RWPE2 (cell line): ENCODE measurements at regions not wholly inside any gene's neighbourhood (a gene's known extent, or its start where the extent isn't known, plus 50 kb on each side); places are given as distances from the start of the nearest gene placed in this dataset.

Experiments
- ATAC-seq: fragments of 200-7000 bp; cut with Tn5 transposase; 3 replicates; pipeline ENCODE4 v1.9.1; 2021; ENCODE audit warnings: low read depth
- DNase-seq: peaks from one replicate; pipeline ENCODE4 v3.0.0-alpha.2; 2020; ENCODE audit warnings: low spot score
- H3K27ac ChIP-seq: fragments of 450-650 bp; 2 replicates; pipeline ENCODE4 v1.5.1; 2017; ENCODE audit warnings: mild to moderate bottlenecking; ENCODE audit not compliant: poor library complexity, severe bottlenecking
- H3K27me3 ChIP-seq: fragments of 250-450 bp; sonication (Bioruptor Pico); 2 replicates; pipeline ENCODE4 v1.5.1; 2021; ENCODE audit warnings: mild to moderate bottlenecking, moderate library complexity; ENCODE audit not compliant: insufficient read depth, poor library complexity, severe bottlenecking
- H3K36me3 ChIP-seq: fragments of 250-450 bp; sonication (Bioruptor Pico); 2 replicates; pipeline ENCODE4 v1.5.1; 2020; ENCODE audit warnings: low read depth, mild to moderate bottlenecking, moderate library complexity
- H3K4me1 ChIP-seq: fragments of 250-450 bp; sonication (Bioruptor Pico); 2 replicates; pipeline ENCODE4 v1.5.1; 2021; ENCODE audit warnings: mild to moderate bottlenecking, moderate library complexity; ENCODE audit not compliant: insufficient read depth, poor library complexity, severe bottlenecking
- H3K4me3 ChIP-seq: fragments of 250-450 bp; sonication (Bioruptor Pico); 2 replicates; pipeline ENCODE4 v1.5.1; 2021; ENCODE audit warnings: mild to moderate bottlenecking, moderate library complexity; ENCODE audit not compliant: severe bottlenecking
- H3K9me3 ChIP-seq: fragments of 250-450 bp; sonication (Bioruptor Pico); 2 replicates; pipeline ENCODE4 v1.5.1; 2021; ENCODE audit warnings: mild to moderate bottlenecking, moderate library complexity; ENCODE audit not compliant: severe bottlenecking
- TF ChIP-seq, protein P1 (sequence below): fragments of 450-650 bp; IDR thresholded peaks from one replicate; pipeline ENCODE4 v1.5.1; 2017; ENCODE audit warnings: mild to moderate bottlenecking, moderate library complexity; ENCODE audit not compliant: poor library complexity, severe bottlenecking

DNA sequence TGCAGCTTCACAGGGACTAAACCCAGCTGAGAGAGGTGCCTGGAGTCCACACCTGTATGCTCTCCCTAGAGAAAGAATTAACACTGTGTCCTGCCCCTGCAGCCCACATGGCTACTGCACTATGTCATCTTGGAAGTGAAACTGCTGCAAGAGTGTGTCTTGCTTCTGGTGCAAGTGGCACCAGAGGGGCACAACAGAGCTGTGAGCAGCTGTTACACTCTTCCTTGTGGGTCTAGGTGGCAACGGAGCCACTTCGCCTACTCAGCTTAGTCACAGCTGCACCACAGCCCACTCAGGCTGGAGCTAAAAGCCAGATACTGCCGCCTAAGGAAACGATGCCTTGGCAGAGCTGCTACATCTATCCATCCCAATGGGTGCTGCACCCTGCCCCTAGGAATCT is 391.4 kb downstream of the COL12A1 start:
- Histone ChIP-seq H3K27ac (no peak overlapping the region), H3K36me3 (no peaks in the 10 kb centered on the region), H3K4me1 (no peaks in the 10 kb centered on the region), H3K9me3 (no peaks in the 10 kb centered on the region), H3K4me3 (no peak overlapping the region), H3K27me3 (no peaks in the 10 kb centered on the region)
- DNase-seq (no peak), ATAC-seq (no peak)
- TF ChIP-seq, protein P1, sequence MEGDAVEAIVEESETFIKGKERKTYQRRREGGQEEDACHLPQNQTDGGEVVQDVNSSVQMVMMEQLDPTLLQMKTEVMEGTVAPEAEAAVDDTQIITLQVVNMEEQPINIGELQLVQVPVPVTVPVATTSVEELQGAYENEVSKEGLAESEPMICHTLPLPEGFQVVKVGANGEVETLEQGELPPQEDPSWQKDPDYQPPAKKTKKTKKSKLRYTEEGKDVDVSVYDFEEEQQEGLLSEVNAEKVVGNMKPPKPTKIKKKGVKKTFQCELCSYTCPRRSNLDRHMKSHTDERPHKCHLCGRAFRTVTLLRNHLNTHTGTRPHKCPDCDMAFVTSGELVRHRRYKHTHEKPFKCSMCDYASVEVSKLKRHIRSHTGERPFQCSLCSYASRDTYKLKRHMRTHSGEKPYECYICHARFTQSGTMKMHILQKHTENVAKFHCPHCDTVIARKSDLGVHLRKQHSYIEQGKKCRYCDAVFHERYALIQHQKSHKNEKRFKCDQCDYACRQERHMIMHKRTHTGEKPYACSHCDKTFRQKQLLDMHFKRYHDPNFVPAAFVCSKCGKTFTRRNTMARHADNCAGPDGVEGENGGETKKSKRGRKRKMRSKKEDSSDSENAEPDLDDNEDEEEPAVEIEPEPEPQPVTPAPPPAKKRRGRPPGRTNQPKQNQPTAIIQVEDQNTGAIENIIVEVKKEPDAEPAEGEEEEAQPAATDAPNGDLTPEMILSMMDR: no peak

GRCh38 chr6:74807674-74808073 is 398.2 kb downstream of the COL12A1 start:
- Histone ChIP-seq H3K4me1 (no peaks in the 10 kb centered on the region), H3K4me3 (no peak overlapping the region), H3K27ac (no peak overlapping the region), H3K27me3 (no peaks in the 10 kb centered on the region), H3K36me3 (no peaks in the 10 kb centered on the region), H3K9me3 (no peaks in the 10 kb centered on the region)
- TF ChIP-seq, protein P1: no peak
- DNase-seq (no peak), ATAC-seq (no peak)

DNA sequence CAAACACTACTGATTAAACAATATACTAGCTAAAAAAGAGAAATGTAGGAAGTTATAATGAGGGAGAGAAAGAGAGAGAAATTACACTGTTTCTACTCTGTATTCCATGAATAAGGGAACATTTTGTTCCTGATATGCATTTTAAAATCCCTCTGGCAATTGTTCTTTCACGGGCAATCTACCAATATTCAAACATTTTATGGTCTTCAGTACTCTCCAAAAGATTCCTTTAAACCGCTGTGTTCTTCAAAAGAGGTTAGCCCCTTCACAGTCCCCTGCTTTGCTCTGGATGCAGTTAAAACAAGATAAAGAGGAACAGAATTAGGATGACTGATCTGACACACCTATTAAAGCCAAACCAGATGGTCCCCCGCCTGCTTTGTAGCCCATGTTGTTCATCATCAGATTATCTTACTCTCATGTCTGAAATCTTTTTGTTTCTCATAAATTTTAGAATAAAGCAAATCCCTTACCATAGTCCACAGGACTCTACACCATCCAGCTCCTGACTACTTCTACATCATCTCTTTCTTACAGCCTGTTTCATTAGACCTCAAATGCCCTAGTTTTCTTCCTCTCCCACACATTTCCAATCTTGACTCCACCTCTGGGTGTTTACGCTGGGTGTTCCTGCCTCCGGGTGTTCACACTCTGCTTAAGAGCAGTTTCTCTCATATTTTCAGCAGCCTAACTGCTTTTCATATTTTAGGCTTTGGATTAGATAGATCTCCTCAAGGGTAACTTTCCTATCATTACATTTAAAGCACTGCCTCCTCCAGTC is 399.7 kb downstream of the COL12A1 start:
- TF ChIP-seq, protein P1: no peak
- Histone ChIP-seq H3K27ac (no peak overlapping the region), H3K4me1 (no peaks in the 10 kb centered on the region), H3K36me3 (no peaks in the 10 kb centered on the region), H3K9me3 (no peaks in the 10 kb centered on the region), H3K4me3 (no peak overlapping the region), H3K27me3 (no peaks in the 10 kb centered on the region)
- ATAC-seq: no peak
- DNase-seq: no peak

GRCh38 chr6:74798302-74798701 is 407.6 kb downstream of the COL12A1 start:
- ATAC-seq (no peak), DNase-seq (no peak)
- Histone ChIP-seq H3K27ac (no peak overlapping the region), H3K27me3 (no peaks in the 10 kb centered on the region), H3K4me3 (no peak overlapping the region), H3K9me3 (no peaks in the 10 kb centered on the region), H3K4me1 (no peaks in the 10 kb centered on the region), H3K36me3 (no peaks in the 10 kb centered on the region)
- TF ChIP-seq, protein P1: no peak

GRCh38 chr6:74785236-74785635 is 420.6 kb downstream of the COL12A1 start:
- Histone ChIP-seq H3K27me3 (no peaks in the 10 kb centered on the region), H3K4me3 (no peak overlapping the region), H3K4me1 (no peaks in the 10 kb centered on the region), H3K9me3 (no peaks in the 10 kb centered on the region), H3K36me3 (no peaks in the 10 kb centered on the region), H3K27ac (no peak overlapping the region)
- ATAC-seq (no peak), DNase-seq (no peak)
- TF ChIP-seq, protein P1: no peak
